ENCODE measurements at regions not wholly inside any gene's neighbourhood (a gene's known extent, or its start where the extent isn't known, plus 50 kb on each side); places are given as distances from the start of the nearest gene placed in this dataset.

DNA sequence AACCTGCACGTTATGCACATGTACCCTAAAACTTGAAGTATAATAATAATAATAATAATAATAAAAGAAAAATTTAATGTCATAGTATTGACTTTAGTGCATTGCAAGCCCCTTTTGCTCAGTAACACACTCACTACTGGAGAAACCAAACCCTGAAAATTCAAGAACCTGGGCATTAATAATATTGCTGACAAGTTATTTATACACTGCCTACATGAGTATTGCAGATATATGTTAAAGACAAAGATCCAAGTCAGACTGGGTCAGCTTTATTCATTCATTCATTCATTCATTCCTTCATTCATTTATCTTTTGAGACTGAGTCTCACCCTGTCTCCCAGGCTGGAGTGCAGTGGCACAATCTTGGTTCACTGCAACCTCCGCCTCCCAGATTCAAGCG, 1711.2 kb downstream of the TP53TG3F start:
- no peak for DNase-seq

DNA sequence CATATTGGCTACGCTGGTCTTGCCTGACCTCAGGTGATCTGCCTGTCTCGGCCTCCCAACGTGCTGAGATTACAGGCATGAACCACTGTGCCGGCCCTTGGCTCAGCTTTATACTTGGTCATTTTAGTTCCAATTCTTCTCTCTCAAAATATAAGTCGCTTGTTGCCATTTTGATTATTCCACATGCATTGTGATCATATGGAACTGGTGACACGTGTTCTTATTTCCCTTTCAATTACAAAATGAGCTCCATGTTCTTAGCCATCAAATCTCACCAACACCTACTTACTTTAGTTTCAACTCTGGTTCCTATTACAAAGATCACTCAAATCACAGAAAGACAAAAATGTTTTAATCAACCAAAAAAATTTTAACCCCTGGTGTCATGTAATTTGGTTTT, 1711.7 kb downstream of the TP53TG3F start:
- no peak for DNase-seq

DNA sequence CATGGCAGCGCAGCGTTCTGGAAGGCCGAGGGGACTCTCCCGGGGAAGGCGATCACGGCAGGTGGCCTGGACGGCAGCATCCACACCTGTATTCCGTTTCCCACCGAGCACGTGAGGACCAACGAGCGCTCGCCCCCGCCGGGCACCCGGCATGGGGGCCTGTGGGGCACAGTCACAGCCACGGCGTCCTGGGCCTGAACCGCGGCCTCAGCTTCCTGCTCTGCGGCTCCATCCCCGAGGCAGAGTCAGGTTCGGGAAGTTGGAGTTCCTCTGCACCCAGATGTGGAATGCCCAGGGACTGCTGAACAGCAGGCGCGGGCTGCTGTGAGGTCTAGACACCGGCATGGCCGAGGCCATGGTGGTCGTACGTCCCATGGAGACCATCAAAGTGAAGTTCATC, 1713.9 kb downstream of the TP53TG3F start:
- no peak for DNase-seq

DNA sequence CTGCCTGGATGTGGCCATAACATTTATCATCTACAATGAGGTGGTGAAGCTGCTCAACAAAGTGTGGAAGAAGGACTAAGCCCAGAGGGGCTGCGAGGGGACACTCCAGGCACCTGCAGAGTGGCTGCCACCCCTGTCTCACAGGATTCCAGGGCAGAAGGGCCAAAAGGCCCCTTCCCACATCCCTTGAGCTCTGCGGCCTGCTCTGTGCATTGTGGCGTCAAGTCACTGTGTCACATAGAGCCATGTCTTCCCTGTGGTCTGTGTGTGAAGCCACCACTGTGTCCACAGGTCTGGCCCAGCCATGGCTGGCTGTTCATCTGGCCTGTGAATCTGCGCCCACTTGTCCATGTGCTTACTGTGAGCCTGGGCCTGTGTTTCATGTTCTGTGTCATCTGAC, 1714.6 kb downstream of the TP53TG3F start:
- DNase-seq, result no peak

DNA sequence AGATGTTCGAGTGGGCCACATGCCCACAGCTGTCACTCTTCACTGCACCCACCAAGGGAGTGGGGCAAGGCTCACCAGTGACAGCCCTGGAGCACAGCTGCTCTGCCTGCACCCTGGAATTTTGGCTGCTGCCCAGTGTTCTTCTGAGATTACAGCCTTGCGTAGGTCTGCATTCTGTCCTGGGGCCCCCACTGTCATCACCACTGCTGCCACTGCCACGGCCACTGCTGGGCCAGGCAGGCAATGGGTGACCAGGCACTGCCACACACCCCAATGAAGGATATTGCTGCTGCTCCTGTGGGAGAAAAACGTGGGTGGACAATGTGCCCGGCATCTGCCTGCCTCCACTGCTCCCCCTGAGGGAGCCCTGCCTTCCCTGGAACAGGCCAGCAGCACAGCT, 1717.0 kb downstream of the TP53TG3F start:
- no peak for DNase-seq

DNA sequence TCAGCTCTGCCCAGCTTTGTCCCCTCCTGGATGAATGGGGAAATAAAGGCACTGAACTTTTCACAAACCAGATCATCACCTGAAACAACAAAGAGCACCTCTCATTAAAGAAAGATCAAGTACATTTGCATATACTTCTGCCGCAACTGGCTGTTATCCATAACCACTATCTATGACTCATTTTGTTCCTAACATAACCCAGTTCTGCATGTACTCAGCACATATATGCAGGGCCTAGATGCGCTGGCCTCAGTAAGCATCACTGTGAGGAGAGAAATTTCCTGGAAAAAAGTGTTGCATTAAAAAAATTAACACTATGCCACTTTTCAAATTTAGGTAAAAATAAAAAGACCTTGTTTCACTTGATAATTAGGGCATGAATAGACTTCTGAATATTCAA, 1718.4 kb downstream of the TP53TG3F start:
- no peak for DNase-seq

DNA sequence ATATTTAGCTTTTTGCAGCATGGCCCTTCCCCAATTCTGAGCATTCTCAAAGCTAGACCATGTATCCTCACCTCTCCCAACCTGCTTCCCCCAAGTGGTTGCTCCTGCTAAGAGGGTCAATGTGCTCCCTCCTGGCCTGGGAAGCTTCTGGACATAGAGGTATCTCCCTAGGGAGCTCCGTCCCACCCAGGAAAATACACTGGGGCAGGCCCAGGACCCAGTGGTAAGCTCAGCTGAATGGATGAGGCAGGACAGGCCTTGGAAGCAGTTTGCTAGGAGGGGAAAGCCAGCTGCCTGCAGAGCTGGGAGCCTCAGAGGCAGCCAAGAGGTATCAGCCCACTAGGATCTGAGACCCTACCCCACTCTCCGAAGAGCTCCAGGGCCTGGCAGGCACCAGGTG, 1721.6 kb downstream of the TP53TG3F start:
- DNase-seq, result no peak

DNA sequence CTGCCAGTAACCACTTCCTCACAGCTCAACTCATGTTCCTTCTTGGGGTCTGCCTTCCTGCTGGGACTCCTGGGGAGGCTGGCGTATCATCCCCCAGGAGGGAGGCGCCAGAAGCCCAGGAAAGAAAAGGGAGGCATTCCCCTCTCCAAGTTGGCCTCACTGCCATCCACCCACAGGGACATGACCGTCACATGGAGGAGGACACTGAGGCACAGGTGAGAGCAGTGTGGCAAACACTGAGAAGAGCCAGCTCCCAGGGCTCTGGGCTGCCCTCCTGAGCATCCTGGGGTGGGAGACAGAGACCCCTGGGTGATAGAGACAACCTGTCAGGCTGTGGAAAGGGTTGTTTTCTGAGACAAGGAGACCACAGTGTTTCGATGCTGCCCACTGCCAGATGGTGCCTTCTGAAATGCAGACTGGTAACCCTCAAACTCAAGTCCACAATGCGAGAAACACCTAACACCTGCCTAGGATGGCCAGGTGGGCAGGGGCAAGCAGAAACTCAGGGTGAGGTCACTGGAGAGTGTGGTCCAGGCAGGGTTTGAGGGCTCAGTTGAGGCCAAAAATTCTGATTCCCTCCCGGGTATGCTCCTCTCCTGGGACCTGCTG, 1722.1 kb downstream of the TP53TG3F start:
- no peak for DNase-seq

DNA sequence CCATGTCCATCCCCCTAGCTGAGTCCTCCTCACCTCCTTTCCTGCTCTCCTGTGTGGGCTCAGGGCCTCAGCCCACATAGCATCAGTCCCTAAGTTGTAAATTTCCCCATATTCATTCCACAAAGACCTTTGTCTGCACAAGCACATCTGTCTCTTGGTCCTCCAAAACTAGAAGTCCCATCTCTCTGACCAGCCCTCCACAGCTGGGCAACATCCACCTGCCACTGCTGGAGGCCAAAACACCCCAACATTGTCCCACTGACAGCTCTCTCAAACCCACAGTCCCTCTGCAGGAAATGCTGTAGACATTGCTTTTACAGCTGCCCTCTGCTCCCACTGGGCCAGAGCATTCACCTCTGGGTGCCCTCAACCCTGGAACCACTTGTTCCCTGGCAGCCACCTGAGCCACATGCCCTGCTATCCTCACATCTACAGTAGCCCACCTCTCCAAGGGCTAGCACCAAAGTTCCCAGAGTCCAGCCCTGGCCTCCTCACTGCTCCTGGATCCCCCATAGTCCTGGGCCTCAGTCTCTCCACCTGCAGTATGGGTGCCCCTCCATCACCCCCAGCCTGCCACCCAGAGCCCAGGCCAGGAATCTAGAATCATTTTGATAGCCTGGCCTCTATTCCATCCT, 1722.7 kb downstream of the TP53TG3F start:
- DNase-seq, result no peak

DNA sequence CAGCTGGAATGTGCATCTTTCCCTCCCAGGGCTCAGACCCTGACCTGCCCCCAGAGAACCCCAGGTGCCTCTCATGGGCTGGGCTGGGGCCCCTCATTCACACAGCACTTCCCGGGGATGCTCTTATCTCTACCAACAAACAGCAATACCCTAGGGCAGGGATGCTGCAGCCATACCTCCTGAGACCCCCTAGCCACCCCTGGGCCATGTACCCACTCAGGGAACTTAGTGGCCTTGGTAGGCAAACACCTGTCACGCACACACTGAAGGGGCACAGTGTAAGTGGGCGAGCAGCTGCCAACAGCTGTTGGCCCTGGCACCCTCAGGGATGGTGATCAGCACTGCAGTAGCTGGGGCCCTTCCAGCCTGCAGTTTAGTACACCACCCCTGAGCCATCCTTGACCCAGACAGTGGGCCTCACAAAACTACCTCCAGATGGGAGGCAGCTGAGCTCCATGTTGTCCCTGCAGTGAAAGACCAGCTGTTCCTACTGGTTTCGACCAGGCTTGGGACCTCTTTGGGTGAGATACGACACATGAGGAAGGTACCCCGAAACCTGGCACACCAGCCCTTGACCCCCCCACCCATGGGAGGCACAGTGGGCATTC, 1723.6 kb downstream of the TP53TG3F start:
- no peak for DNase-seq

DNA sequence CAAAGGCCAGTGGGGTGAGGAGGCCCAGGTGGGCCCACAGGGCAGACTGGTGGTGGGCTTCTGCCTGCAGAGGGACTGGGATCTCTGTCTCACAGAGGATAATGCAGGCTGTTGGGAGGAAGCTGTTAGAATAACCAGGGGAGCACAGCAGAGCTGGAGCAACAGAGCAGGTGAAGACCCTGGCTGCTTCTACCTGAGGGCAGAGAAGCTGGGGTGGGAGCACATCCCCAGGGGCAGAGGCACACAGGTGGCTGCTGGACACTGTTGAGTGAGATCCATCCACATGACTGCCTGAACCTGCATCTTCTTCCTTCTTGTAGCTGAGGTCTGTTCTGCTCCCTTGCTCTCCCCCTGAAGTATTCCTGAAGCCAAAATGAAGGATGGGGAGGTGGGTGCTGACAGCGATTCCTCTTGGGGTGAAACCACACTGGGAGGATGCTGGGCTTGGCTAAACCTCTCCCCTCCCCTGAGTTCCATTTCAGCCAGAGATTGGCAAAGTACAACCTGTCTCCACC, 1725.0 kb downstream of the TP53TG3F start:
- no peak for DNase-seq

DNA sequence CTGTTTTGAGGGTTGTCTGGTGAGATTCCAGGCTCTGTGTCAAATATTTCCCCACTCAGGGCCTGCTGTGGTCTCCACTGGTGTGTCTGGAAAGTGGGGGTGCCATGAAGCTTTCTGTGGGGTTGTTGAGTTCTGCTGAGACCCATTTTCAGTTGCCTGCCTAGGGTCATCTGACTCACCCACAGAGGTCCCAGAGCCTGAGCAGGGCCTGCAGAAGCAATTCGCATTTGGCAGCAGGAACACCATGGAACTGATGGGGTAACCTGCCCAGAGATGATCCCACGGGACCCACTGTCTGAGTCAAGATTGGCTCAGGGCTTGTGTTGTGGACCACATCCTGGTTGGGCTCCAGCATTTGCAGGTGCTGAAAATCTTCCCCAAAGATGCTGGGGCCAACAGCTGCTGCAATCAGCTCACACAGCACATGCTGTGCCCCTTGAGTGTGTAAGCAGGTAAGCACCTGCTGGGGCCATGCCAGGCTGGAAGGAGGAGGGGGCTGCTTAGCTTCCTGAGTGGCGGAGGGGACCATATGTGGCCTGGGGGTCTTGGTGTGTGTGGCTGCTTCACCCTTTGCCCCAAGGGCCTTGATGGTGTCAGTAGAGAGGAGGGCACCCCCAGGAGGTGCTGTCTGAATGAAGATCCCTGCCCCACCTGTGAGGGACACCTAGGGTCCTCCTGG, 1726.1 kb downstream of the TP53TG3F start:
- no peak for DNase-seq

DNA sequence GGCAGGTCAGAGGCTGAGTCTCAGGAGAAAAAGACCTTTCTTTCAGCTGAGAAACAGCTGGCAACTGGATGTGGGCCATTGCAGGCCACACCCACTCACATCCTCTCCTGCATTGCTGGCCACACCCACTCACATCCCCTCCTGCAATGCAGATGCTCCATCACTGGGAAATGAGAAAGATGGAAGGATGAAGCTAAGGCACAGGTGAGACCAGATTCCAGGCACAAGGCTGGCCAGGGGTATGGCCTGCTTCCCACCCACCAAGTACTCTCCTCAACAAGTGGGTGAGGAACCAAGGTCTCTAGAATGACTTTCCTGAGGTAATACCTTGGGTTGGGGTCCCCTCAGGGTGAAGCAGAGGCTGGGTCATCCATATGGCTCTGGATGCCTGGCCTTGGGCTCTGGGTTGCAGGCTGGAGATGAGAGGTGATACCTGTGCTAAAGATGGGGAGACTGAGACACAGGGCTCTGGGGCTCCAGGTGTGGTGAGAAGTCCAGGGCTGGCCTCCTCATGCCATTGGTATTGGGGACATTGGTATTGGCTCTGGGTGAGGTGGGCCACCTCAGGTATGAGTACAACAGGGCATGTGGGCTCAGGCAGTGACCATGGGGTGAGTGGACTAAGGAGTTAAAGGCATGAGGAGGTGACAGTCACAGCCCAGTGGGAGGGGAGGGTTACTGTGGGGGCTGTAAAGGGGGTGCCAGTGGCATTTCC, 1726.8 kb downstream of the TP53TG3F start:
- no peak for DNase-seq

DNA sequence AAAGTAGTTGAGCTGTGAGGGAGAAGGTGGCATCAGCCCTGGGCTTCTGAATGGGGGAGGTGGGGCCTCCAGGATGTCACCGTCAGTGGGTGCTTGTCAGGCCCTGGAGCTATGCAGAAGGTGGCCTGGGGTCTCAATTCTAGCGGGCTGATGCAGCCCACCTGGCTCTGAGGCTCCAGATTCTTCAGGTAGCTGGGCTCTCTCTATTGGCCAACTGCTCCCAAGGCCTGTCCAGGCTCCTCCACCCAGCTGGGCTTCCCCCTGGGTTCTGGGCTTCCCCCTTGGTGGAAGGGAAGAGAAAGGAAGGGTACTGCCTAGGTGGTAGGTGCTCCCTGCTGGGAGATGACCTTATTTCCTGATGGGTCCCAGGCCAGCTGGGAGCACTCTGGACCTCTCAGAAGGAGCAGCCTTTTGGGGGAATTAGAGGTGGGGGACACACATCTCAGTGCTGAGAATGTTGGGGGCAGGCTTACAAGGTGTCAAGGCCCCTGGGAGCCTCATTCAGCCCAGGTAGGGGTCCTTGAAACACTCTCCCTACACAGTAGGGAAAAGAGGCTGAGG, 1728.3 kb downstream of the TP53TG3F start:
- DNase-seq, result no peak

DNA sequence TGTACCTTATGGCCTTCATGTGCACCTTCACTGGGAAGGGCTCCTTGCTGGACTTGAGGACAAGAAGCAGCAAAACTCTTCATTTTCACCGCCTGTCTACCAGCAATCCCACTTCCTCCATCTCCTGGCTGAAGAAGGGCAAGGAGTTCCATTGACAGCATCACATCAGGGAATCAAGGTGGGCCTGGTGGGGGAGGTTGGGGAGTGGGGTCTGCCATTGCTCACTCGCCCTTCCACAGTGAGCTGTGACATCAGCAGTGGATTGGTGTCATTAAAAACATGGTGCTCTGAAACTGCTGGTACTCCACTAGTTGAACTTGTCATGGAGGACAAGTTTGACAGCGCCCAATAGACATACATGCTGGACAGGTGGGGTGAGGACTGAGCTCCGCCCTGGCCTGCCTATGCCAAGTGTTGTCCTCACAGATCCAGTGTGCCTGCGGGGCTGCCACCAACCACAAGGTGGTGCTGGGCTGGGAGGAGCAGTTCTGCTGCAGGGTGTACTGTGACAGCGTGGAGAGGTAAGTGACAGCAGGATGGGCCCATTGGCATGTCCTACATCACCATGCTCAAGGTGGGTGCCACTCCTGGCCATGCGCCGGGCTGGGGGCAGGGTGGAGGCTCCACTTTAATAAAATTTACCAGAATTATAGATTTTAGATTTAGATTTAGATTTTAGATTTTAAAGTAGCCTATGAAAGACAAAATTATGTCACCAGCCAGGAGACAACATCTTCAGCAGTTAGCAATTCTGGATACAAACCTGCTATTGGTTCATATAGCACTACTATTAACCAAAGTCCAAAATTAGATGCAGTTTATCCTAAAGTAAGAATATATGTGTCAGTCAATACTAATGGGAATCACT, 1729.1 kb downstream of the TP53TG3F start:
- DNase-seq, result peak; percentile 29

DNA sequence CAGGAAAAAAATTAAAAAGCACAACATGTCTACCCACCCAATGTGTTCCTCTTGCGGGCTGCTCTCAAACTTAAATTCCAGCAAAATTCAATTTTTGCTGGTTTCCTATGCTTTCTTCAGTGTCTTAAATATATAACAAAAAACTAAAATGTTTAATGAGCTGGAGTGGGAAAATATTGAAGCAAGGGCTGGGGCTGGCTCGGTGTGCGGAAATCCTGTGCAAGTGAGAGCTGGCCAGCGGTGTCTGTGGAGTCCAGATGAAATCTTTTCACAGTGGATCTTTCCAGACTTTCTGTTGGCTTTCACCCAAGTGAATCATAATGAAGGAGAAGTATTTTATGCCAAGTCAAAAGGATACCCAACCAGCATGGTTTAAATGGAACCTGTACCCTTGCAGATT, 1733.6 kb downstream of the TP53TG3F start:
- DNase-seq, result no peak

DNA sequence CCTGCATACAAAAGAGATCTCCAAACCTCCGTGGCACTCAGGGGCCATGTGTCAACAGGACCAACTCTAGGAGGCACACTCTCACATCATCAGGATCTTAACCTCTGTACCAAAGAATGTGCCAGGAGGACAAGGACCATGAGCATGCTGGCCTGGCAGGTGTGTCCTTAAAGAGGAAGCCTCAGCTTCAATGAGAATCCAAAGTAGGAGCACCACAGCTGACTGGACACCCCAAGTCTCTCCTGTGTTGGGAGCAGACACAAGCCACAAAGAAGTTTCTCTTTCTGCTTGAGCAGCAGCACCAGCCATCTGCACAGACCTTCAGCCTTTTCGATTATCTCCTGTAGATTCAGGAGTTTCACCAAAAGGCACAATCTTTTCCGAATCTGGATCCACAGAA, 1734.5 kb downstream of the TP53TG3F start:
- DNase-seq, result no peak

DNA sequence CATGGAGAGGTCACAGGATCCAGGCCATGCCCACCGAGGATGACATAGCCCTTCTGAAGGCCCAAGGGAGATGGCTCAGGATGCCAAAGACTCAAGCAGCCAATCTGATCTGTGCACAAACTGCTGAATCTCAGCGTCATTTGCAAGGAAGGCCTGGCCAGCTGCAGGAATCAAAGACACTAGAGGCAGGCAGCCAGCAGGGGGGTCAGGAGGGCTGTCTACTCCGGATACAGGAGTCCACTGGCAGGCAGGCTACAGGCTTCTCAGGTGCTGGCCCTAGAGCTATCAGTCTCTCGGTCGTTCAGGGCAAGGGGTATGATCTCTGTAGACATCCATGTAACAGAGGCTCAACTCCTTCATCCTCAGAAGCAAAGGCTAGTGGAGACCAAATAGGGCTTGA, 1735.3 kb downstream of the TP53TG3F start:
- DNase-seq, result no peak

DNA sequence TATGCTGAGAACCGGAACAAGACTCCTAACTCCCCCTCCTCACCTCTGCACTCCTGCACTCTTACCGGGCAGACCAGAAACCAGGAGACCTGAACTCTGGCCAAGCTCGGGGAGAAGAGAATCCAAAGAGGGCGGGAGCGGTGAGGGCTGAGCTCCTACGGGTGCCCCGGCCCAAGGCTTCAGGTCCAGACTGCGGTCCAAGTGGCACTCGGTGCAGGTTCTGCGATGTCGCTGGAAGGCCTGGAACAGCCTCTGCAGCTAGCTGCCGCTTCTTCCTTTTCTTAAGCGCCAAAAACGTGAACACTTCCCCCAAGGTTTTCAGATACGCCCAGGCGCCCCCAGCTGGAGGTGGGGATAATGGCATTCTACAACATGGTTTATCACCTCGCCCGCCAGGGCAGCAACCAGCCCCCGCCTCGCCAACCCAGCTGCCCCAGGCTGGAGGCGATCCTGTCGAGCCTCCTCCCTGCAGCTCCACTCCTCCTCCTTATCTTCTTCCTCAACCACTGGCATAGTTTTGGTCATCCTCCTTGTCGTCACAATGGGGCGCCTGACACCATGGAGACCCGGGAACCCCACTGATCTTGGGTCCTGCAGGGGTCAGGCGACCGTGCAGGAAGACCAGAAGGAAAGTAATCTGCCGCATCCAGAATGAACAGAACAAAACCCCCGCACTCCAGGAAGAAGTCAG, 1735.9 kb downstream of the TP53TG3F start:
- no peak for DNase-seq

DNA sequence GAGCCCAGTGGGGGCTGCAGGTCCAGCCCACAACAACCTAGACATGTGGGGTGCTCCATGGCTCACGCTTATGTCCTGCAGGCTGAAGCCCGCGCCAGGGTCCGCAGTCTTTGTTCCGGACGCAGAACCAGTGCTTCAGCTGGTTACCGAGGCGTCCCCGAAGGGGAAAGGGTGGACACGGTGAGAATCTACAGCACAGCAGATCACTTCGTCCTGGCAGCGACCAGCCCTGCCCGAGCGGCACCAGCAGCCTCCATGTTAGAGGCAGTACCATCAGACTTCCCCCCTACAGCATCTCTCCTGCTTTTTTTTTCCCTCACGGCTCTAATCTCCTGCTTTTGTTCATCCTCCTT, 1736.4 kb downstream of the TP53TG3F start:
- no peak for DNase-seq

DNA sequence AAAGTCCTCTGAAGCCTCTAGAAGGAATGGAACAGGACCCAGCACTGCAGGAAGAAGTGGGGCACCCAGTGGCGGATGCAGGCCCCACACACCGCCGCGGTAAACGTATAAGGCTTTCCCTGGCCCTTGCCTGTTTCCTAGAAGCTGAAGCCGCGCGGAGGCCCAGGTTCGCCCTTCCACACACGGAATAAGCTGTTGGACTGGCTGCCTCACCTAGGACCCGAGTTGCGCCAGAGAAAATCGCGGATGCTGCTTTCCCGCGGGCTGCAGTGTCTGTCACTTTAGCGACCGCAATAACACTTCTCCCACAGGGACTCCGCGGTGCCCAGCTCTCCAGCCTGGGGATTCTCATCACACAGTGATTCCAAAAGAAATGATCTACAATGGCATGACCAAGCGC, 1736.9 kb downstream of the TP53TG3F start:
- no peak for DNase-seq

All from DMS53 (cell line).